ENCODE measurements at regions not wholly inside any gene's neighbourhood (a gene's known extent, or its start where the extent isn't known, plus 50 kb on each side); places are given as distances from the start of the nearest gene placed in this dataset.

DNA sequence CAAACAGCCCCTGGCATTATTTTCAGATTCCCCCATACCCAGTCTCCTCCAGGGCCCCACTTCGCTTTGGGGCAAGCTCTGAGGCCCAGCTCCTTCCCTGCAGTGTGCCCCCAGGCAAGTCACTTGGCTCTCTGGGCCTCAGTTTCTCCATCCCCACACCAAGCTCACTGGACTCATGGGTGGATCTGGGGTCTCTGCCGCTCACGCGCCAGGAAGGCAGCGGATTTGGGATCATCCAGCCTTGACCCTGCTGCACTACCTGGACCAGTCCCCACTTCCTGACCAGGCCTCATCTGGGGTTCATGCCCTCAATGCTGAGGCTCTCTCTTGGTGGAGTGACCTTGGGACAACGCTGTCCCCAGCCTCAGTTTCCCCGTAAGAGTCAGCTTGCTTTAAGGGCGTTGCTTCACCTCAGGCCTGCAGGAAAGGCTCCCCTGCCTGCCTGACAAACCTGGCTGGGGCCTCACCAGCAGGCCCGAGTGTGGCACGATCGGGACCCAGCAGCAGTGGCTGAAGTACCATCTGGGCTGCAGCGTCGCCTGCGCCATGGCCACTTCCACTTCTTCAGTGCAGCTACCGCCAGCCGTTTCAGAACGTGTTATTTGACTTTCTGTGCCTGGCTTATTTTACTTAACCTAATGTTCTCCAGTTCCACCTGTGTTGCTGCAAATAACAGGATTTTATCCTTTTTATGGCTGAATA, 519.6 kb upstream of the SEMA6A start:
- Histone ChIP-seq H3K4me1 (ENCODE audit: control insufficient read depth in 1 of 2, insufficient read depth in 2 of 2, low read length in 2 of 2) (no peaks in the 10 kb centered on the region), H3K9ac (ENCODE audit: low read depth in 1 of 2, low read length in 2 of 2) (no peak overlapping the region), H3K27ac (ENCODE audit: low read depth, low read length) (no peak overlapping the region), H3K4me3 (ENCODE audit: low read depth in 1 of 2, low read length in 2 of 2) (no peak overlapping the region), H3K36me3 (ENCODE audit: control insufficient read depth in 1 of 2, insufficient read depth in 2 of 2, low read length in 2 of 2) (no peaks in the 10 kb centered on the region), H3K9me3 (ENCODE audit: control insufficient read depth in 1 of 2, low read length in 2 of 2) (no peaks in the 10 kb centered on the region), H3K27me3 (ENCODE audit: control insufficient read depth in 1 of 2, insufficient read depth in 2 of 2, low read length in 2 of 2) (no peaks in the 10 kb centered on the region)

DNA sequence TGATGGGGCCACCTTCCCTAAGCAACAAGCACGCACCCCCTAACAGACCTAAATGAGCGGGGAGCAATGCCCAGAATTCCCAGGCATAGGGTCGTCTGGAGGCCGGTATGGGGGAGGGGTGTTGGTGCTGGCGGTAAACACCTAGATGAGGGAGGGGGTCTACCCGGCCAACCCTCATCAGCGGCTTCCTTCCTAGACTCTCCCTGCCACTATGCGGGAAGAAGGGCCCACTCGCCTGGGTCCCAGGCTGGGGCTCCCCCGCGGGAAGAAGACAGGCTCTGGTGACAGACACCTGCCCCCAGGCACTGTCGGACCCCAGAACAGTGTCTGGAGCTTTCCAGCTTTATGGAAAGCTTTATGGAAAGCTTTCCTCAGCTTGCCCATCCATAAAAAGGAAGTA, 519.0 kb upstream of the SEMA6A start:
- H3K4me3 ChIP-seq (ENCODE audit: low read depth in 1 of 2, low read length in 2 of 2), result no peak overlapping the region
- no peaks in the 10 kb centered on the region for H3K9me3 ChIP-seq (ENCODE audit: control insufficient read depth in 1 of 2, low read length in 2 of 2)
- no peaks in the 10 kb centered on the region for H3K4me1 ChIP-seq (ENCODE audit: control insufficient read depth in 1 of 2, insufficient read depth in 2 of 2, low read length in 2 of 2)
- no peaks in the 10 kb centered on the region for H3K27me3 ChIP-seq (ENCODE audit: control insufficient read depth in 1 of 2, insufficient read depth in 2 of 2, low read length in 2 of 2)
- no peak overlapping the region for H3K9ac ChIP-seq (ENCODE audit: low read depth in 1 of 2, low read length in 2 of 2)
- no peaks in the 10 kb centered on the region for H3K36me3 ChIP-seq (ENCODE audit: control insufficient read depth in 1 of 2, insufficient read depth in 2 of 2, low read length in 2 of 2)
- H3K27ac ChIP-seq (ENCODE audit: low read depth, low read length), result no peak overlapping the region

DNA sequence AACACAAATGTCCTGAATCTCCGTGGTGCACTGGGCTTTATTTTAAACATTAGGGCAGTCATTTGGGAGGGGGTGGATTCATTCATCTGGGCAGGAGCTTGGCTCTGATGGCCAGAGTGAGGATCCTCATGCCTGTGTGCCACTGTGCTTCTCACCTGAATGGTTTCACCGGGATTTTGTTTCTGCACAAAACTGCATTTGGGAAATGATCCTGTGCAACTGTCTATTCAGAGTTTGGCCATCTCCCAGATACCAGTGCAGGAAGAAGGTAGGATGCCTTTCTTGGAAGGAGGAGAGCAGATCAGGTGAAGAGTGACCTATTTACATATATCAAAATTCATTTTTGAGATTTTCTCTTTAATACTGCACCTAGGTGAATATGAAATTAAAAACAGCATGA, 514.4 kb upstream of the SEMA6A start:
- Histone ChIP-seq H3K36me3 (ENCODE audit: control insufficient read depth in 1 of 2, insufficient read depth in 2 of 2, low read length in 2 of 2) (no peaks in the 10 kb centered on the region), H3K27ac (ENCODE audit: low read depth, low read length) (no peak overlapping the region), H3K9ac (ENCODE audit: low read depth in 1 of 2, low read length in 2 of 2) (no peak overlapping the region), H3K4me1 (ENCODE audit: control insufficient read depth in 1 of 2, insufficient read depth in 2 of 2, low read length in 2 of 2) (no peaks in the 10 kb centered on the region), H3K27me3 (ENCODE audit: control insufficient read depth in 1 of 2, insufficient read depth in 2 of 2, low read length in 2 of 2) (no peaks in the 10 kb centered on the region), H3K4me3 (ENCODE audit: low read depth in 1 of 2, low read length in 2 of 2) (no peak overlapping the region), H3K9me3 (ENCODE audit: control insufficient read depth in 1 of 2, low read length in 2 of 2) (no peaks in the 10 kb centered on the region)

DNA sequence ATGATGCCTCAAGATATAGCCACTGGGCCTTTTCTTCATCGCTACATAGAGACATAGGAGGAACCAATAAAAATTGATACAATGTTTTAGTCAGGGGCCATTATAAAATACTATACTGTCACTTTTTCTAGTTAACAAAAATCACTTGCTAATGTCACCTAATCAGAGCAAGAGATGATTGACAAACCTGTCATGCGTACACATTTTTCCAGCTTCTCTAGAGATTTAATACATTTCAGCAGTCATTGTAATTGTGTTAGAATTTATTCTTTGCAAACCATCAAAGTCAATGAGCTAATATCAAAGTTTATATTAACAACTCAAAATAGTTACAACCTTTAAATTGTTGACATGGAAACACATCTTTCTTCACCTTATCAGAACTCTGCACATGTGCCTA, 513.6 kb upstream of the SEMA6A start:
- H3K9ac ChIP-seq (ENCODE audit: low read depth in 1 of 2, low read length in 2 of 2), result no peak overlapping the region
- H3K9me3 ChIP-seq (ENCODE audit: control insufficient read depth in 1 of 2, low read length in 2 of 2), result no peaks in the 10 kb centered on the region
- H3K4me1 ChIP-seq (ENCODE audit: control insufficient read depth in 1 of 2, insufficient read depth in 2 of 2, low read length in 2 of 2), result no peaks in the 10 kb centered on the region
- no peak overlapping the region for H3K4me3 ChIP-seq (ENCODE audit: low read depth in 1 of 2, low read length in 2 of 2)
- no peaks in the 10 kb centered on the region for H3K36me3 ChIP-seq (ENCODE audit: control insufficient read depth in 1 of 2, insufficient read depth in 2 of 2, low read length in 2 of 2)
- H3K27me3 ChIP-seq (ENCODE audit: control insufficient read depth in 1 of 2, insufficient read depth in 2 of 2, low read length in 2 of 2), result no peaks in the 10 kb centered on the region
- no peak overlapping the region for H3K27ac ChIP-seq (ENCODE audit: low read depth, low read length)

DNA sequence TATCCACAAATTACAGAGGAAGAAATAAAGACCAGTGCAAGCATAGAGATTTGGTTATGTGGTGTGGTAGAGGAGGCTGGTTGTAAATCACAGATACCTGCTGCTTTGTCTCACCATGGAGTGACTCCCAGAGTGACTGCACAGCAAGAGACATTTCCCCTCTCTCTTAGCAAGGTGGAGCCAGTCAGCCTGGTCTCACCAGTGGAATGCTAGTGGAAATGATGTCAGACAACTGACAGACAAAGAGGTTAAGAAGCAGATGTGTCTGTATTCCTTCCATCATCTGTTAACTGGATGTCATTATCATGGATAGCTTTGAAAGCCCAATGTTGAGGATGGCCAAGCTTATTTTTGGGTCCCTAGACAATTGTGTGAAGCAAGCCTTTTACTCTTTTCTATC, 509.4 kb upstream of the SEMA6A start:
- Histone ChIP-seq H3K4me3 (ENCODE audit: low read depth in 1 of 2, low read length in 2 of 2) (no peak overlapping the region), H3K36me3 (ENCODE audit: control insufficient read depth in 1 of 2, insufficient read depth in 2 of 2, low read length in 2 of 2) (no peaks in the 10 kb centered on the region), H3K27ac (ENCODE audit: low read depth, low read length) (no peak overlapping the region), H3K27me3 (ENCODE audit: control insufficient read depth in 1 of 2, insufficient read depth in 2 of 2, low read length in 2 of 2) (no peaks in the 10 kb centered on the region), H3K9ac (ENCODE audit: low read depth in 1 of 2, low read length in 2 of 2) (no peak overlapping the region), H3K9me3 (ENCODE audit: control insufficient read depth in 1 of 2, low read length in 2 of 2) (no peaks in the 10 kb centered on the region), H3K4me1 (ENCODE audit: control insufficient read depth in 1 of 2, insufficient read depth in 2 of 2, low read length in 2 of 2) (no peaks in the 10 kb centered on the region)

DNA sequence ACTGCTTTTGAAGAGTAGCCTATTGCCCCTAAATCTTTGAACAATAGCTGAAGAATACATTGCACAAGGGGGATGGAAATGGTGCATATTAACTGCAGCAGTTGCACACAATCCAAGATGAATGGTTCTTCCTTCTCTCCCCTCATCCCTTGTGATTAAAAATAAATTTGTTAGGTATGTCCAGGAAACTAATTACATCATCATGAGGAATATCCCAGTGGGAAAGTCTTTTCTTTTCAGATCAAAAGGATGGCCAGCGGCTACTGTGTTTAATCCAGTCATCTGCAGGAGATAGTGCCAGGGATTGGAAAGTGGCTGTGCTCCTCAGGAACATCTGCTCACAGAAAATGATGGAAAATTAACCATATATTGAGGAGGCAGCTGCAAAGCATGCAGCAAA, 508.4 kb upstream of the SEMA6A start:
- no peak overlapping the region for H3K4me3 ChIP-seq (ENCODE audit: low read depth in 1 of 2, low read length in 2 of 2)
- H3K36me3 ChIP-seq (ENCODE audit: control insufficient read depth in 1 of 2, insufficient read depth in 2 of 2, low read length in 2 of 2), result no peaks in the 10 kb centered on the region
- H3K27ac ChIP-seq (ENCODE audit: low read depth, low read length), result no peak overlapping the region
- no peaks in the 10 kb centered on the region for H3K27me3 ChIP-seq (ENCODE audit: control insufficient read depth in 1 of 2, insufficient read depth in 2 of 2, low read length in 2 of 2)
- no peaks in the 10 kb centered on the region for H3K4me1 ChIP-seq (ENCODE audit: control insufficient read depth in 1 of 2, insufficient read depth in 2 of 2, low read length in 2 of 2)
- H3K9ac ChIP-seq (ENCODE audit: low read depth in 1 of 2, low read length in 2 of 2), result no peak overlapping the region
- no peaks in the 10 kb centered on the region for H3K9me3 ChIP-seq (ENCODE audit: control insufficient read depth in 1 of 2, low read length in 2 of 2)

DNA sequence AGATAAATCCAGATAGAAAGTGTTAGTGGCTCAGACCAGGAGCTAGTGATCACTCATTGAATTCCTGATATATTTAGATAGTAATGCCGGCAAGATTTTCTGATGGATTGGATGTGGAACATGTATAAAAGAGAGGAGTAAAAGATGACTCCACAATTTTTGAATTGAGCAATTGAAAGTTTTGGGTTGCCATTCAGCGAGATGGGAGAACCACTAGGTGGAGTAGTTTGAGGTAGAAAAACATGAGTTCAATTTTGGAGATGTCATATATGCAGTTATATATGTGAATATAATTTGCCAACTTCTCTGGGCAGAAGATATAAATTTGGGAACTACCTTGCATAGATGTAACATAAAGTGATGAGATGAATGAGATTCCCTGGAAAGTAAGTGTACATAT, 502.5 kb upstream of the SEMA6A start:
- Histone ChIP-seq H3K9ac (ENCODE audit: low read depth in 1 of 2, low read length in 2 of 2) (no peak overlapping the region), H3K27me3 (ENCODE audit: control insufficient read depth in 1 of 2, insufficient read depth in 2 of 2, low read length in 2 of 2) (no peaks in the 10 kb centered on the region), H3K9me3 (ENCODE audit: control insufficient read depth in 1 of 2, low read length in 2 of 2) (no peaks in the 10 kb centered on the region), H3K4me3 (ENCODE audit: low read depth in 1 of 2, low read length in 2 of 2) (no peak overlapping the region), H3K4me1 (ENCODE audit: control insufficient read depth in 1 of 2, insufficient read depth in 2 of 2, low read length in 2 of 2) (no peaks in the 10 kb centered on the region), H3K36me3 (ENCODE audit: control insufficient read depth in 1 of 2, insufficient read depth in 2 of 2, low read length in 2 of 2) (no peaks in the 10 kb centered on the region), H3K27ac (ENCODE audit: low read depth, low read length) (no peak overlapping the region)

DNA sequence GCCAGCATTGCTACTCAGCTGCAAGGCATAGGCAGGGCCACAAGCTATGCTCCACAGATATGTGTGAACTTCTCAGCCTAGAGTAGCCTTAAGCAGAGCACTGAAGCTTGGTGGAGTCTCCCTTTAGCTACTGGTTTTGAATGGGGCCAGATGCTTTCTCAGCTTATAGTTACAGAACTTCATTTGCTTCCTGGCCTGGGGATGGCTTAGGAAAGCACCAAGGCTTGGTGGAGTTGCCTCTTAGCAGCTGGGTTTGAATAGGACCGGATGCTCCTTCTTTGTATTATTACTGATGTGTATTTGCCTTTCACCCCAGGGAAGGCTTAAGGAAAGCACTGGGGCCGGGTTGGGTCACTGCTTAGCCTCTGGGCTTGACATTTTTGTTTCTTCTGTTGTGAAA, 497.8 kb upstream of the SEMA6A start:
- H3K27me3 ChIP-seq (ENCODE audit: control insufficient read depth in 1 of 2, insufficient read depth in 2 of 2, low read length in 2 of 2), result no peaks in the 10 kb centered on the region
- H3K9ac ChIP-seq (ENCODE audit: low read depth in 1 of 2, low read length in 2 of 2), result no peak overlapping the region
- H3K9me3 ChIP-seq (ENCODE audit: control insufficient read depth in 1 of 2, low read length in 2 of 2), result no peaks in the 10 kb centered on the region
- no peak overlapping the region for H3K4me3 ChIP-seq (ENCODE audit: low read depth in 1 of 2, low read length in 2 of 2)
- no peaks in the 10 kb centered on the region for H3K4me1 ChIP-seq (ENCODE audit: control insufficient read depth in 1 of 2, insufficient read depth in 2 of 2, low read length in 2 of 2)
- no peaks in the 10 kb centered on the region for H3K36me3 ChIP-seq (ENCODE audit: control insufficient read depth in 1 of 2, insufficient read depth in 2 of 2, low read length in 2 of 2)
- H3K27ac ChIP-seq (ENCODE audit: low read depth, low read length), result no peak overlapping the region

DNA sequence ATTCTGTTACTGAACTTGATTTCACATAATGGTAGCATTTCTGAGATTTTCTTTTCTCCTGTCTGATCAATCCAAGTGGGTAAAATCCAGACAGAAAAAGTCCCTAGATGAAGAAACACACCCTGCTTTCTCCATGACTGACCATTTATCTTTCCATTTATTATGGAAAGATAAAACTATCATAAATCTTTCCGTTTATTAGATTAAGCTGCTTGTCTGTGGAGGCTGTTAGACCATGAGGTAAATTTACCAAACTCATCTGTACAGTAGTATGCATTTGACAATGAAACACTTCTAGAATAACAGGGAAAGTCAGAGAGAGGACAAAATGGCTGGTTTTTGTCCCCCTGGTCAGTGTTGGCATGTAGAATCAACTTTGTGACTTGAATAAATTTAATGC, 491.2 kb upstream of the SEMA6A start:
- H3K36me3 ChIP-seq (ENCODE audit: control insufficient read depth in 1 of 2, insufficient read depth in 2 of 2, low read length in 2 of 2), result no peaks in the 10 kb centered on the region
- H3K9me3 ChIP-seq (ENCODE audit: control insufficient read depth in 1 of 2, low read length in 2 of 2), result no peaks in the 10 kb centered on the region
- no peaks in the 10 kb centered on the region for H3K4me1 ChIP-seq (ENCODE audit: control insufficient read depth in 1 of 2, insufficient read depth in 2 of 2, low read length in 2 of 2)
- no peak overlapping the region for H3K4me3 ChIP-seq (ENCODE audit: low read depth in 1 of 2, low read length in 2 of 2)
- no peaks in the 10 kb centered on the region for H3K27me3 ChIP-seq (ENCODE audit: control insufficient read depth in 1 of 2, insufficient read depth in 2 of 2, low read length in 2 of 2)
- no peak overlapping the region for H3K9ac ChIP-seq (ENCODE audit: low read depth in 1 of 2, low read length in 2 of 2)
- H3K27ac ChIP-seq (ENCODE audit: low read depth, low read length), result no peak overlapping the region

DNA sequence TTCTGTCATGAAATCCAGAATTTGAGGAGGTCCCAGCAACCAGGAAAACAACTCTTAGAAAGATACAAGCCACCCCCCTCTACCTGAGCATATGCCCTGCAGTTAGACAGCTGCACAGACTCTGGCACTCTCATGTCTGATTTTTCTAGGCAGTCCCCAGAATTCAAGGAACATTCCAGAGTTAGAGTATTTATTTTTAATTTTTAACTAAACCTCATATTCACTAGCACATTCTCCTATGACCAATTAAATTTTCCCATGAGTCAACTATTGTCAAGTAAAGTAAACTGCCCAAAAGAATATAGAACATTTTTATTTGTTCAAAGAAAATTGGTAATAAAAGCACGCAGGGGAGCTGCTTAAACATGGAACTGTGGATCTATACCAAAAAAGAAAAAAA, 490.5 kb upstream of the SEMA6A start:
- no peaks in the 10 kb centered on the region for H3K4me1 ChIP-seq (ENCODE audit: control insufficient read depth in 1 of 2, insufficient read depth in 2 of 2, low read length in 2 of 2)
- H3K4me3 ChIP-seq (ENCODE audit: low read depth in 1 of 2, low read length in 2 of 2), result no peak overlapping the region
- H3K9ac ChIP-seq (ENCODE audit: low read depth in 1 of 2, low read length in 2 of 2), result no peak overlapping the region
- no peak overlapping the region for H3K27ac ChIP-seq (ENCODE audit: low read depth, low read length)
- H3K27me3 ChIP-seq (ENCODE audit: control insufficient read depth in 1 of 2, insufficient read depth in 2 of 2, low read length in 2 of 2), result no peaks in the 10 kb centered on the region
- H3K36me3 ChIP-seq (ENCODE audit: control insufficient read depth in 1 of 2, insufficient read depth in 2 of 2, low read length in 2 of 2), result no peaks in the 10 kb centered on the region
- H3K9me3 ChIP-seq (ENCODE audit: control insufficient read depth in 1 of 2, low read length in 2 of 2), result no peaks in the 10 kb centered on the region

DNA sequence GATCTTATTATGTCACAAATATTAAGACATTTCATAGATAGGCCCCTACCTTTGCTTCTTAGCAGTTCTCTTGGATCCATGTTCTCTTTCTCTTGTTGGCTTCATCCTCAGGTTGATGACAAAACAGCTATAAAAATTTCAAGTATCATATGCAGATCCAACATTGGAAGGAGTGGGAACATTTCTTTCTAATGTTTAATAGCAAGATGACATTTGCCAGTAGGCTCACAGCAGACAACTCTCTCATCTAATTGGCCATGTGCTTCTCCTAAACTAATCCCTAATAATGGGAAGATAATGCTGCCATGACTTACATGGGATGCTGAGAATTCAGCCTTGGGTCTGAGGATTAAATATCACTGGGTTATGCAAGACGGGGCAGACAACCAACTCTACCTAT, 485.5 kb upstream of the SEMA6A start:
- no peaks in the 10 kb centered on the region for H3K9me3 ChIP-seq (ENCODE audit: control insufficient read depth in 1 of 2, low read length in 2 of 2)
- H3K9ac ChIP-seq (ENCODE audit: low read depth in 1 of 2, low read length in 2 of 2), result no peak overlapping the region
- H3K27ac ChIP-seq (ENCODE audit: low read depth, low read length), result no peak overlapping the region
- no peaks in the 10 kb centered on the region for H3K36me3 ChIP-seq (ENCODE audit: control insufficient read depth in 1 of 2, insufficient read depth in 2 of 2, low read length in 2 of 2)
- no peaks in the 10 kb centered on the region for H3K27me3 ChIP-seq (ENCODE audit: control insufficient read depth in 1 of 2, insufficient read depth in 2 of 2, low read length in 2 of 2)
- H3K4me3 ChIP-seq (ENCODE audit: low read depth in 1 of 2, low read length in 2 of 2), result no peak overlapping the region
- H3K4me1 ChIP-seq (ENCODE audit: control insufficient read depth in 1 of 2, insufficient read depth in 2 of 2, low read length in 2 of 2), result peaks cover 0 to under 1% of the 10 kb centered on the region in 2 donors
